CD4-positive, alpha-beta T cell treated with Interleukin-21 for 1 hour (primary cell): ENCODE measurements at regions not wholly inside any gene's neighbourhood (a gene's known extent, or its start where the extent isn't known, plus 50 kb on each side); places are given as distances from the start of the nearest gene placed in this dataset.

Source experiments
- DNase-seq: peaks from one replicate; pipeline ENCODE4 v3.0.0-alpha.2; 2020

DNA sequence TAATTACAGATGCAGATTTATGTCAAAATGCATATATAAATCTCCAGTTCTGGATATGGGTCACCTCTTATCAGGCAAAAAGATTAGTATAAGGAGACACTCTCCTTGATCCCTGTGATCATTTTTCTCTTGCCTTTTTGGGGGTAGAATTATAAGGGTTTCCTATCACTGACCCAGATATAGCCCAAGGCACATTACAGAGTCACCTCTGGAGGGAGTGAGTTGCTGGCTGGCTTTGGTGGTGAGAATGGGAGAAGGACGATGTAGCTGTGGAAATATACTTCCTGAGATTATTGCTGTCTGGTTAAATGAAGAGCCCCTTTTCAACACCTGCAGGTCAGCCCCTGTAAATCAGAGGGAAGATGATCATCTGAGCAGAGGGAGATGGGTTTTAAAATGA lies 418.7 kb downstream of the MTX2 start:
- no peak for DNase-seq

DNA sequence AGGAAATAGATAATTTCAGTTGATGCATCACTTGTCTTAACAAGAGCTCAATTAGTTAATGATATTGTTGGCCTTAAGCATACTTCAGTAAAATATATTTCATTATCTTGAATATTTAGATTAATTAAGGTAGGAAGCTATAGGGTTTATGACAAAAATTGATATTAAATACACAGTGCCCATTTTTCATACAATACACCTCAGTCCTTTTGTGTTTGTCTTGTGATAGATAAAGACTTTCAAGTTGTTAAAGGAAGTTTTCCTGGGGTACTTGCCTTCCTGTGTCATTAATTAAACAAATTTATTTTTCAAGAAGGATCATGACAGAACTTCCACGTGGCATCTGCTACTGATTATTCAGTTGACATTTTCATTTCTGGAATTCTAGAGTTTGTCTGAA lies 420.5 kb downstream of the MTX2 start:
- no peak for DNase-seq

GRCh38 chr2:176691471-176691870 lies 422.2 kb downstream of the MTX2 start:
- no peak for DNase-seq

GRCh38 chr2:176692533-176692932 lies 423.3 kb downstream of the MTX2 start:
- no peak for DNase-seq

- no peak for DNase-seq
Measured at GRCh38 chr2:176699098-176699497, 429.9 kb downstream of the MTX2 start.

GRCh38 chr2:176699644-176700043 lies 430.4 kb downstream of the MTX2 start:
- no peak for DNase-seq

DNA sequence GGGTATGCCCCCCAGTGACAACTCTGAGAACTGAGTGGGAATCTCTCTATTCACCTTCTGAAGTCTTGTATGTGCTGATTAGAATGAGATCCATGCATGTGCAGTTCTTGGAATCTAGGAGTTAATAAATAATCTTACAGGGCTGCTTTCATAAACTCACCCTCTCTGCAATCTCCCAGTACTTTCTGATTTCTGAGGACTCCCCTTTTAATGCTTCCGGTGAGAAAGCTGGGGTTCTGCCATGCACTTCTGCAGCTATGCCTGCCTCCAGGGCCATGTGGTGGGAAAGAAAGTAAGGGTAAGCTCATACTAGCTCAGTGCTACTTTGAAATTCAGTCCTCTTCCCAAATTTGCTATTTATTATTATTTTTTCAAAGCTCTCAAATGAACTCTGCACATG lies 432.9 kb downstream of the MTX2 start:
- DNase-seq: no peak

- no peak for DNase-seq
Measured at GRCh38 chr2:176704282-176704858, 435.1 kb downstream of the MTX2 start.

DNA sequence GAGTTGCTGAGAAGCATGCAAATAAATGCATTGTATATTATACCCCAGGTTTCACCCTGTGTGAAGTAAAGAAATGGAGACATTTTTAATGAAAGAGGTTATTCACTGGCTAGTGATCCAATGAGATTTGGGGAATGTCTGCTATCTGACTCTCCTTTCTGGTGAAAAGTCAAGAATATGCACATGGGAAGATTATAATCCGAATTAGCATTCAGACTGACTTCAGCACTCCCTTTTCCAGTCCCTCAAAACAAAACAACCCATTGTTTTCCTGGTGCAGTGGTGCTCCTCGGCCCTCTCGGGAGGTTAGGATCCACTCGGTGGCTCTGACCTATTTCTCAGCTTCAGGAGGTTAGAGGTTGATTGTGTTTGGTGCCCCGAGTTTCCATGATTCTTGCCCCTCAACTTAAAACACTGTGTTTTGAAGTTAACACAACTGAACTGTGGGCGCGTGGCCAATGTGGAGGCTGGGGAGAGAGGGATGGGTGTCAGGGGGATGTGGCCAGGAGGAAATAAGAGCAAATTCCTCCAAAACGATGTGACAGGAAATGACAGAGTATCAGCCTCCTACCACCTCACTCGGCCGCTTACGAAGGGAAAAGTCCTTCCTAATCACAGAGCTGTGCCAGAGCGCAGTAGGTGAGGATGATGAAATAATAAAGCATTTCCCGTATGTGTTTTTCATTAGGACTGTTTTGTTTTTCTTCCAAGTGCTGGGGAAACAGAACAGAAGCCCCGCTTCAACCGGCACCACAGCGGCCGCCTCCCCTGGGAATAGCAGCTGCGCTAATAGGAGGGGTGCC lies 440.1 kb downstream of the MTX2 start:
- no peak for DNase-seq

DNA sequence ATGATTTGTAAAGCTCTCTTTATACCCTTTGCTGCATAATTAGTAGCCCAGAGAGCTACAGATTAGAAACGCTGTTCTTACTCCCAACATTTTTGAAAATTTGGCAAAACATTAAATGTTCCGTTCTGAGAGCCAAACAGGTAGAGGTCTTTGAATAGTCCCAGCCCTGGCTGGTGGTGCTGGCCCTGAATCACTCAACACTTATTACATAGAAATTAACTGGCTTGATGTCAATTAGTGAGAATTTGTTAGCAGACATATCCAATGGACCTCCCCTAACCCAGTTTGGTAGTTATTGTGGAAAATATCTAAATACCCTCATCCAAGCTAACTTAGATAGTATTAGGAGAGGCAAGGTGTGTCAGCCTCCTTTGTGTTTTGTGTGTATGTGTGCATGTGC lies 440.7 kb downstream of the MTX2 start:
- no peak for DNase-seq

- no peak for DNase-seq
Measured at GRCh38 chr2:176710657-176711186, 441.5 kb downstream of the MTX2 start.

GRCh38 chr2:176725873-176726645 lies 456.8 kb downstream of the MTX2 start:
- DNase-seq: no peak

GRCh38 chr2:176727696-176728095 lies 458.5 kb downstream of the MTX2 start:
- no peak for DNase-seq

DNA sequence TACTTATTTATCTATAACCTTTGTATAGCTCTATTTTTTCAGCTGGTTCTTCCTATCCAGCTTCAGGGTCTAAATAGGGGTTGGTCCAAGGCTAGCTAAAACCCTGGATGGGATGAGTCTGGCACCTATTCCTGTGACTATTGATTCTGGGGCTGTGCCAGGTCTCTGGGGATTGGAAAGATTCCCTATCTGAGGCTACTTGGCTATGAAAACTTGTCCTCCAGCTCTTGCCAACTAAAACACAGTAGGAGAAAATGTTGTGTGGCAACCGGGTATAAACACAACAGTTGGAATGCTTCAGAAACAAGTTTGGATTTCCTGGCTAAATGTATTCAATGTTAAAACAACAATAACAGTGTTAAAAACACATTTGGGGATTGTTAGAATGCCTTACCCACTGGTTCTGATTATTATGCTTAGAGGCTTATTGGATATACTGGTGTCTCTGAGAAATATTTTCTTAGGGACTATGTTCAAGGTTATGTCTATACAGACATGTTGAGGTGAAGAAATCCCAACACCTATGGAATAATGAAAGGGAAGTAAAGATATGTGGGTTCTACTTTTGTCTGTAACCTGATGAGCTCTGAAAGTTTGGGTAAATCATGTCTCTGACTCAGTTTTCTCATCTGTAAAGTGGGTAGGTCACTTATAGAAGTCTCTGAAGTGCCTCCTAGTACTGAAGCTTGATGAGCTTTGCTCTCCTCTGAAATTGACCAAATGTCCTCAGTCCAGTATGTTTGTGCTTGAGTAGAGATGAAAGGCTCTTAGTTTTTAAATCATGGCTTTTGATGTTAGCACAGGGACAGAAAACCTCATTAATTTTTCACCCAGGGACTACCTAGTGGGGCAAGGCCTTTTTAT lies 460.7 kb downstream of the MTX2 start:
- DNase-seq: no peak

GRCh38 chr2:176732780-176733179 lies 463.5 kb downstream of the MTX2 start:
- DNase-seq: no peak

DNA sequence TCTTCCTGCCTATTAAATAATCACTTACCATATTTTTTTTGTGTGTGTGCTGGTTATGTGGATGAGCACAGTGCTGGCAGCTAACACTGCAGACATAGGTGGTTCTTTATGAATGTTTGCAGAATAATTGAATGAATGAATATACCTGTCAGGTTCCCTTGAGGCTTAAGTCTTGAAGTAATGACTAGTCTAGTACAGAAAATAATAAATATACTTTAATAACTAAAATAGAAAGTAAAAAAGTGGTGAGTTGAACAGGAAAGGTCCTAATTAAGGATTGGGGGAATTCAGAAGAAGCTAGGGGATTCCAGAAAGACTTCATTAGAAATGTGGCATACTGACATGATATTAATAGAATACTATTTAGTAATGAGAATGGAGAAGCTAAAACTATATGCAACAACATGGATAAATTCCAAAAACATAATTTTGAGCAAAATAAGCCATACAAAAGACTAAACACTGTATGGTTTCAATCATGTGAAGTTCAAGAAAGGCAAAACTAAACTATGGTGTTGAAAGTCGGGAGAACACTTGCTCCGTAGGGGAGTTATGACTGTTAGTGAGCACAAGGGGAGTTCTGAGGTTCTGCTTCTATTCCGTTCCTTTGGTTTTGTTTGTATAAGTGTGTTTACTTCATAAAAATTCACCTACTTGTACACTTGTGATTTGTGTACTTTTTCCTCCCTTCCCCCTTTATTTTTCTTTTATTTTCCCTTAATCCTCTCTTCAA lies 464.6 kb downstream of the MTX2 start:
- DNase-seq: no peak

- no peak for DNase-seq
Measured at GRCh38 chr2:176734868-176735267, 465.6 kb downstream of the MTX2 start.

DNA sequence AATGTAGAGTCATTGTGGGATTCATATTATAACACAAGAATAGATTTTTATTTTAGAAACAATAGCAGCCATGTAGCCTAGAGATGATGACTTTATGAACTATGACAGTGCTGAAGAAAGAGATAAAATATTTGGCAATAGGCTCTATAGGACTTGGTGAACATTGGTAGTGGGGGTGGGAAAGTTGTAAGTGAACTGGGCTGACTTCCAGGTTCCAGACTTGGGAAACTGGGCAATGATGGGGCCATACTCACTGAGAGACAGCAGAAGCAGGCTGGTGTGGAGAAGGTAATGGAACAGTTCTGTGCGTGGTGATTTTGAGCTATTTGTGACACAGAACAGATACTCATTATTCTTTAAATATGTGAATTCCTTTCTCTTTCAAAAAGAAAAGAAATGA lies 470.3 kb upstream of the HNRNPA3 start:
- no peak for DNase-seq

GRCh38 chr2:176743671-176744070 lies 468.9 kb upstream of the HNRNPA3 start:
- no peak for DNase-seq

- DNase-seq: no peak
Measured at GRCh38 chr2:176744146-176744545, 468.4 kb upstream of the HNRNPA3 start.

GRCh38 chr2:176745543-176746200 lies 466.9 kb upstream of the HNRNPA3 start:
- no peak for DNase-seq
